ENCODE measurements at regions not wholly inside any gene's neighbourhood (a gene's known extent, or its start where the extent isn't known, plus 50 kb on each side); places are given as distances from the start of the nearest gene placed in this dataset.

- TF ChIP-seq, protein P1, sequence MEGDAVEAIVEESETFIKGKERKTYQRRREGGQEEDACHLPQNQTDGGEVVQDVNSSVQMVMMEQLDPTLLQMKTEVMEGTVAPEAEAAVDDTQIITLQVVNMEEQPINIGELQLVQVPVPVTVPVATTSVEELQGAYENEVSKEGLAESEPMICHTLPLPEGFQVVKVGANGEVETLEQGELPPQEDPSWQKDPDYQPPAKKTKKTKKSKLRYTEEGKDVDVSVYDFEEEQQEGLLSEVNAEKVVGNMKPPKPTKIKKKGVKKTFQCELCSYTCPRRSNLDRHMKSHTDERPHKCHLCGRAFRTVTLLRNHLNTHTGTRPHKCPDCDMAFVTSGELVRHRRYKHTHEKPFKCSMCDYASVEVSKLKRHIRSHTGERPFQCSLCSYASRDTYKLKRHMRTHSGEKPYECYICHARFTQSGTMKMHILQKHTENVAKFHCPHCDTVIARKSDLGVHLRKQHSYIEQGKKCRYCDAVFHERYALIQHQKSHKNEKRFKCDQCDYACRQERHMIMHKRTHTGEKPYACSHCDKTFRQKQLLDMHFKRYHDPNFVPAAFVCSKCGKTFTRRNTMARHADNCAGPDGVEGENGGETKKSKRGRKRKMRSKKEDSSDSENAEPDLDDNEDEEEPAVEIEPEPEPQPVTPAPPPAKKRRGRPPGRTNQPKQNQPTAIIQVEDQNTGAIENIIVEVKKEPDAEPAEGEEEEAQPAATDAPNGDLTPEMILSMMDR (IDR thresholded peaks at IDR 0.05; ENCODE audit: low read depth, low read length, missing input control), result no peak
- TF ChIP-seq, protein P2, sequence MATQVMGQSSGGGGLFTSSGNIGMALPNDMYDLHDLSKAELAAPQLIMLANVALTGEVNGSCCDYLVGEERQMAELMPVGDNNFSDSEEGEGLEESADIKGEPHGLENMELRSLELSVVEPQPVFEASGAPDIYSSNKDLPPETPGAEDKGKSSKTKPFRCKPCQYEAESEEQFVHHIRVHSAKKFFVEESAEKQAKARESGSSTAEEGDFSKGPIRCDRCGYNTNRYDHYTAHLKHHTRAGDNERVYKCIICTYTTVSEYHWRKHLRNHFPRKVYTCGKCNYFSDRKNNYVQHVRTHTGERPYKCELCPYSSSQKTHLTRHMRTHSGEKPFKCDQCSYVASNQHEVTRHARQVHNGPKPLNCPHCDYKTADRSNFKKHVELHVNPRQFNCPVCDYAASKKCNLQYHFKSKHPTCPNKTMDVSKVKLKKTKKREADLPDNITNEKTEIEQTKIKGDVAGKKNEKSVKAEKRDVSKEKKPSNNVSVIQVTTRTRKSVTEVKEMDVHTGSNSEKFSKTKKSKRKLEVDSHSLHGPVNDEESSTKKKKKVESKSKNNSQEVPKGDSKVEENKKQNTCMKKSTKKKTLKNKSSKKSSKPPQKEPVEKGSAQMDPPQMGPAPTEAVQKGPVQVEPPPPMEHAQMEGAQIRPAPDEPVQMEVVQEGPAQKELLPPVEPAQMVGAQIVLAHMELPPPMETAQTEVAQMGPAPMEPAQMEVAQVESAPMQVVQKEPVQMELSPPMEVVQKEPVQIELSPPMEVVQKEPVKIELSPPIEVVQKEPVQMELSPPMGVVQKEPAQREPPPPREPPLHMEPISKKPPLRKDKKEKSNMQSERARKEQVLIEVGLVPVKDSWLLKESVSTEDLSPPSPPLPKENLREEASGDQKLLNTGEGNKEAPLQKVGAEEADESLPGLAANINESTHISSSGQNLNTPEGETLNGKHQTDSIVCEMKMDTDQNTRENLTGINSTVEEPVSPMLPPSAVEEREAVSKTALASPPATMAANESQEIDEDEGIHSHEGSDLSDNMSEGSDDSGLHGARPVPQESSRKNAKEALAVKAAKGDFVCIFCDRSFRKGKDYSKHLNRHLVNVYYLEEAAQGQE (IDR thresholded peaks at IDR 0.05), result no peak
- TF ChIP-seq YY1 (IDR thresholded peaks at IDR 0.05), result no peak
- TF ChIP-seq FOXA1 (IDR thresholded peaks at IDR 0.05), result no peak
- no peak for TF ChIP-seq RAD21 (IDR thresholded peaks at IDR 0.05)
- TF ChIP-seq, protein P3, sequence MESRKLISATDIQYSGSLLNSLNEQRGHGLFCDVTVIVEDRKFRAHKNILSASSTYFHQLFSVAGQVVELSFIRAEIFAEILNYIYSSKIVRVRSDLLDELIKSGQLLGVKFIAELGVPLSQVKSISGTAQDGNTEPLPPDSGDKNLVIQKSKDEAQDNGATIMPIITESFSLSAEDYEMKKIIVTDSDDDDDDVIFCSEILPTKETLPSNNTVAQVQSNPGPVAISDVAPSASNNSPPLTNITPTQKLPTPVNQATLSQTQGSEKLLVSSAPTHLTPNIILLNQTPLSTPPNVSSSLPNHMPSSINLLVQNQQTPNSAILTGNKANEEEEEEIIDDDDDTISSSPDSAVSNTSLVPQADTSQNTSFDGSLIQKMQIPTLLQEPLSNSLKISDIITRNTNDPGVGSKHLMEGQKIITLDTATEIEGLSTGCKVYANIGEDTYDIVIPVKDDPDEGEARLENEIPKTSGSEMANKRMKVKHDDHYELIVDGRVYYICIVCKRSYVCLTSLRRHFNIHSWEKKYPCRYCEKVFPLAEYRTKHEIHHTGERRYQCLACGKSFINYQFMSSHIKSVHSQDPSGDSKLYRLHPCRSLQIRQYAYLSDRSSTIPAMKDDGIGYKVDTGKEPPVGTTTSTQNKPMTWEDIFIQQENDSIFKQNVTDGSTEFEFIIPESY (IDR thresholded peaks at IDR 0.05), result no peak
Measured at GRCh38 chr13:62060570-62060969, 644.9 kb upstream of the PCDH20 start.

Measured in liver (tissue), 3 donors.